GM12873 (cell line): ENCODE measurements at regions not wholly inside any gene's neighbourhood (a gene's known extent, or its start where the extent isn't known, plus 50 kb on each side); places are given as distances from the start of the nearest gene placed in this dataset.

ENCODE experiments used
- CTCF ChIP-seq: IDR thresholded peaks from 2 replicates; pipeline ENCODE4 v1.5.1; 2012; ENCODE audit warnings: low read depth, mild to moderate bottlenecking, moderate library complexity, low read length, control low read depth; ENCODE audit not compliant: insufficient read depth; ENCODE audit errors: missing control alignments

GRCh38 chr10:105743343-105744056 is 1102.4 kb downstream of the SORCS3 start:
- TF ChIP-seq CTCF = no peak

- TF ChIP-seq CTCF = no peak
These were observed 1101.8 kb downstream of the SORCS3 start for GRCh38 chr10:105742923-105743322.

- TF ChIP-seq CTCF = no peak
These were observed 1101.1 kb downstream of the SORCS3 start for GRCh38 chr10:105742184-105742583.

GRCh38 chr10:105734479-105734878 is 1093.4 kb downstream of the SORCS3 start:
- TF ChIP-seq CTCF = no peak

GRCh38 chr10:105733924-105734323 is 1092.8 kb downstream of the SORCS3 start:
- no peak for TF ChIP-seq CTCF

GRCh38 chr10:105729428-105729827 is 1088.3 kb downstream of the SORCS3 start:
- TF ChIP-seq CTCF = no peak

- TF ChIP-seq CTCF = no peak
These were observed 1086.0 kb downstream of the SORCS3 start for GRCh38 chr10:105727131-105727530.
